Fibroblast of skin of right biceps (primary cell): ENCODE measurements at regions not wholly inside any gene's neighbourhood (a gene's known extent, or its start where the extent isn't known, plus 50 kb on each side); places are given as distances from the start of the nearest gene placed in this dataset.
A peak's percentile ranks its signal among the peaks of the same experiment; 100 is the strongest.
"Not testable (repeated sequence)": the region's sequence is repeated elsewhere in the genome, so short reads cannot be mapped to it uniquely, and the experiment has no call there.

Experiments used
- DNase-seq: peaks from one replicate; pipeline ENCODE4 v3.0.0-alpha.2; 2013

DNA sequence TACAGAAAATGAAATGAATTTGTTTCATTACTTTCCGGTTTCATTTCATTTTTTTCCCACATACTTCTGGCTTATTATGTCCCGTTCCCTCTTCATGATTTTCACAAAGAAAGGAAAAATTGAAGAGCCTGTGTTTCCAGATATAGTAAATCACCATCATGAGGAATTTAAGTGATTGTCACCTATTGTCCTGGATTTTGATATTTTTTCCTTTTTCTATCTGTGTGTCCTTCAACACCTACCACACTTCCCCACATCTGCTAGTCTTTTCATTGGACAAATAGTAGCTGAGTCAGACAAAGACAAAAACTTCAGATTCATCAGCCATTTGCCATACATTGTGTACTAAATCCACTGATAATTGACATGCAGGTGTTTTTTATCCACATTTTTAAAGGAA is 258.2 kb upstream of the HSF2 start:
- no peak for DNase-seq

DNA sequence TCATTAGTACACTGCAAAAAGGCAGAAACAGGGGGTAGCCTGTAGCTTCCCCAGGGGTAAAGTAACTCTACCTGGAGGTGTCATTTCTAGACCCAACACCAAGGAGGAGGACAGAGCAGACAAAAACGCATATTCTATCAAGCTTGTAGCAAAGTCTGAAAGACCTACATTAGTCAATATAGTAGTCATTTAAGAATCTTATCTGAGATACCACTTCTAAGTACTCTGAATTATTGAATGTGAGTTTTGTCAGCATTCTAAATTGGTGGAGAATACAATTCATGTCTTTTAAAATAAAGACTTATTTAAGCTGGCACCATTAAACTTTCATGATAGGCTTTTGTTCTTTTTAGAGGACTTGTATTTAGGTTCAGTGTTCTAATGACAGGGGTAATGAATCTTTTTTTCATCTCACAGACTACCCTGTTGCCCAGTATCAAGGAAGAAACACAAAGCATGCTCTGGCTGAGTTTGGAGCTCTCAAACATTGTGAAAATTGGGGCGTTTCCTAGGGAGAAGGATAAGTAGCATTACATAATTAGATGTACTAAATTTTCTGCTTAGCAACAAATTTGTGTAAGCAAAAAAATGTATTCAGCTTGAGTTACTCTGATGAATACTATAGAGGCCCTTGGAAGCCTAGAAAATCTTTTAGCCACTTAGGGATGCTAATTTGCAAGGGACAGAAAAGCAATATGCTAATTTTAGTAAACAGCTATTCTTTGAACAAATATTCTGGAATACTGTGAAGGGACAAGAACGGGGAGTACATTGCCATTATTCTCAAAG is 255.4 kb upstream of the HSF2 start:
- DNase-seq: no peak

DNA sequence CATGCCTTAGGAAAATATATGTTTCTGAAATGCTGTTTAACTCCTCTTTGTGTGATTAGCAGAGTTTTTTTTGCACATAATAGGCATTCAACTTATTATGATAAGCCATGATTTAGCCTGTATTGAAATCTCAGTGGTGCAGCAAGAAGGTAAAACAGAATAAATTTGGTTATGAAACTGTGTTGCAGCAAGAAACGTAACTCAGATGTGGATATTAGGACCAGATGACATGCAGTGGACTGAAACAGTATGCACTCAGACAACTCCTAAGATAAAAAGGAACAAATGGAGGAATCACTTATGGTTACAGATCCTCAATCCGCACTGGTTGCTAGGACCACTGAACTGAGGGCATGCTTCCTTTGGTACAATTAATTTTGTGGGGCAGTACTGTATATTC is 254.2 kb upstream of the HSF2 start:
- DNase-seq: no peak

DNA sequence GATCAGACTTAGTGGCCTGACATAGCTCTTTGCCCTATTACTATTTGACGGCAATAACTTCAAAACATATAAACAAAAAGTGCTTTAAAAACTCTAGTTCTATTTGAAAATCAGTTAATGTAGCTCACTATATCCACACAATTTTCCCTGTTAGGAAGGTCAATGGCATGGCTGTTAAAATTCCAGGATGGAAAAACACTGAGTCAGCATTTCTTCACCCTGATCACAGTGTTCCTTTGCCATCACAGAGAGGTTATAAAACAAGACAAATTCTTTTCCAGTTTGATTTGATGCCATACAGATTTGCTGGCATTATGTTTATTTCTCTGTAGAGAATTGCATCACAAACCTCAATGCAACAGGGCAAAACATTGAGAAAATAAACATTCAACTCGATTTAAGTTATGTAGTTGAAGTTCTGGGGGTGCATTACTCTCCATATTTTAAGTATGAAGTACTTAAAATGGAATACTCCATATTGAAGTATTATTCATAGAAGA is 253.7 kb upstream of the HSF2 start:
- DNase-seq: no peak

DNA sequence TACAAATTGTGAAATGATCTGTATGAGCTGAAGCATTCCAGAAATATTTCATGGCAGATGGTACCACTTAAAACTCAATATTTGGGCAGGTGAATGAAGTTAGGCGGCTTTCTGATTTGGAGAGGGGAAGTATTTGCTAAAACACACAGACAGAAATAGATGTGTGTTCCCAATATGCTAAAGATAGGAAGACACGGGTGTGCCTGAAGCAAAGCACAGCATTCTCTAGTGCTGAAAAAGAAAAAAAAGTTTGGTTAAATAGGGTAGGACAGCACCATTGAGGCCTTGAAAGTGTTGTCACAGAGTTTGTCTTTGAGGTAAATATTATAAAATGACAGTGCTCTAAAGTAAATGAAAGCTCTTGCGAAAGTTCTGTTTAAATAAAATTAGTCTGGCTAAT is 252.2 kb upstream of the HSF2 start:
- DNase-seq: no peak

DNA sequence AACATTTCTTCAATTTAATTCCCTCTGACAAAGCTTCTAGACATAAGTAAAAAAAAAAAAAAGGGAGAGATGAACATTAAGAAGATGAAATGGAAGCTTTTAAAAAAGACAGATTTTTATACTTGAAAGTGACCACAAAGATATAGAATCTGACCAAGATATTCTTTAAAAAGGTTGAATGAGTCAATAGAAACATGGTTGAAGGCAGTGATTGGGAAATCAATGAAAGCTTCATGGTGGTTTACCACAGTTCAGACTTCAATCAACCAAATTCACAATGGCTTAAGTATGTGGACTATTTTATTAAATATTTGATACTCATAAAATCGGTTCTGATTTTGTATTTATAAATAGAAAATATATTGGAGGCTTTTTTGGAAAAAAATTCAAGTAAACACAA is 248.4 kb upstream of the HSF2 start:
- peak; percentile 4 for DNase-seq

DNA sequence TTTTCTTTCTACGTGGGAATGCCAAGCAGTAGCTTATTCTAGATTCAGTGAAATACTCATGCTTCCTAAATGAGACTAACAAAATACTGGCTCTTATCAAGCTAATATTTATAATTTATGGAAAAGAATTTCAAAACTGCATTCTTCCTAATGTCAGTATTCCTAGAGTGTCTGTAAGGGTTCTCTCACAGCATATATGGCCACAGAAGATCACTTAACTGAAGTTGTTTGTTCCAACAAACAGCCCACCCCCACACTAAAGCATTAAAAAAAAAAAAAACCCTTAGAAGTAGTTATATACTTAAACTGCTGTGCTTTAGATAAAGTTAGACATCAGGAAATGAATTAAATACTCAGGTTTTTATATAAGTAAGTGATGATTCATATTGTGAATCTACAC is 247.7 kb upstream of the HSF2 start:
- DNase-seq: no peak

DNA sequence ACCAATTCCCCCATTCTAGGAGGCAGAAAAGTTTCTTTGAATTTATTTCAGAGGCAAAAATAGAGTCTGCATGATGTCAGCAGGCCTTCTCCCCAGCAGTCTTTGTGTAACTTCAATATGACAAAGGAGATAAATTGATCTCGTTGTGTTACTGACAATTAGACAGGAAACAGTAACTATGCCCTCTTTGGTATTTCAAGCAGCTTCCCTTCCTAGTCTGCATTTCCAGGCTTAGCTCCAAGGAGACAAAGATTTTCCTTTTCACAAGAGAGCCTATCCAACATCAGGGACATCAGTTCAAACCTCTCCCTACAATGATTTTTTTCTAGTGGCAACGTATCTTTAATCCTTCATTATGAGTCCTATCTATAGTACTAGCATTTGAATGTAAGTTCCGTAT is 245.9 kb upstream of the HSF2 start:
- no peak for DNase-seq

DNA sequence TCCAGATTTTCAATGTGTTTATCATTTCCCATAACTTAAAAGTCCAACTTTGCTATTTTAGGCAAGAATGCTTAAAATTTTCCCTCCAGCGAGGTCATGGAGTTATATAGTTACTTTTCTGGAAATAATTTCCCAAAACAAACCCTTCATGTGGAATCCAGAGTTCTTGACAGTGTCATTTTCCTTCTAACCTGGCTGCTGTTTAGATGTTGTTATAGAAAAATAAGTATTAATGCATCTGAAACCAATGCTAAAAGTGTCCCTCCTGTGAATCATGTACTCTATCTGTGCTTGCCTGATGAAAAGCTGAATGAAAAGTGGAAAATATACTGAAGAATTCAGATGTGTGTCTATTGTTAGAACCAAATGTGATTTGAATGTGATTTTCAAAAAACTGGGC is 245.3 kb upstream of the HSF2 start:
- DNase-seq: no peak

DNA sequence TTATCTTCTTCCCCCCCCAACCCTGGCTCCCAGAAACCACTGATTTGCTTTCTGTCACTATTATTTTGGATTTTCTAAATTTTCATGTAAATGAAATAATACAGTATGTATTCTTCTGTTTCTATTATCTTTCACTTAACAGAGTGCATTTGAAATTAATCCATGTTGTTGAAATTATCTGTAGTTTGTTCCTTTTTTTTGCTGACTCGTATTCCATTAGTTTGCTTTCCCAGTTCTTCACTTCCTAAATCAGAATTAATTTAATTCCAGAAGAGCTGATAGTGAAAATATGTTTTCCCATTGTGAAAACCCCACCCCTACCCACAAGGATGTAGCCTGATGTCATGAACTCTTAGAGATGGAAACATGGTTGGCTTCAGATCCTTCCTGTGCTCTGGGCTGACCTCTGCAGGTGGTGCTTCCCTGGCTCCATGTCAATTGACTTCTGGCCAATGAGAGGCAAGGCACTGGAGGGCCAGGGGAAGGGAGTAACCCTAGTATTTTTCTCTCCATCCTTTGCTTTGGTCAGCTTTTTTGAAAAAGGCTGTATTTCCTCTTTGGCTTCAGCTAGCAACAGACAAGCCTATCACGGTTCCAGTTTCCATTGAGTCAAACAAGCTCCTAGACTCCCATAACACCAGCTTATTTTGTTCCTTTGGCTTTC is 244.4 kb upstream of the HSF2 start:
- no peak for DNase-seq

DNA sequence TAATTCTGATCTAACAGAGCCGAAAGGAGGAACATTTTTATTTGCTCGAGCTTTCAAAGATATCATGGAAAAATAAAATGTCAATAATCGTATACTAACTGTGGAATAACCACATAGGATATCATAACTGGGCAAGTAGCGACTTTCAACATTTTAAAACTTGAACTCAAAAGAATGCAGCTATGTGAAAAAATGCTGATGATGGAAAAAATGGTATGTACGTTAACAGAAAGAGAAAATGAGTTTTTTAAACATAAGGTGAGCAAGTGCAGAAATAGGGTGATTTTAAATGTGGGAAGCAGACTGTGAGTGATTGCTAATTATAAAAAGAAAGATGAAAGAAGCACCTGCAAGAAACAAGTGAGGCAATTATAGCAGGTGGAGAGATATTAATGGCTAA is 238.3 kb upstream of the HSF2 start:
- DNase-seq: no peak

DNA sequence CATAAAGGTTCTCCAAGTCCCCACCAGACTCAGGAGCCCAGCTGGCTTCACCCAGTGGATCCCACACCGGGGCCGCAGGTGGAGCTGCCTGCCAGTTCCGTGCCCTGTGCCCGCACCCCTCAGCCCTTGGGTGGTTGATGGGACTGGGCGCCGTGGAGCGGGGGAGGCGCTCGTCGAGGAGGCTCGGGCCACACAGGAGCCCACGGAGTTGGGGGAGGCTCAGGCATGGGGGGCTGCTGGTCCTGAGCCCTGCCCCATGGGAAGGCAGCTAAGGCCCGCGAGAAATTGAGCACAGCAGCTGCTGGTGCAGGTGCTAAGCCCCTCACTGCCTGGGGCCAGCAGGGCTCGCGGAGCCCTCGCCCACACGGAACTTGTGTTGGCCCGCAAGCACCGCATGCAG is 234.4 kb upstream of the HSF2 start:
- no peak for DNase-seq

DNA sequence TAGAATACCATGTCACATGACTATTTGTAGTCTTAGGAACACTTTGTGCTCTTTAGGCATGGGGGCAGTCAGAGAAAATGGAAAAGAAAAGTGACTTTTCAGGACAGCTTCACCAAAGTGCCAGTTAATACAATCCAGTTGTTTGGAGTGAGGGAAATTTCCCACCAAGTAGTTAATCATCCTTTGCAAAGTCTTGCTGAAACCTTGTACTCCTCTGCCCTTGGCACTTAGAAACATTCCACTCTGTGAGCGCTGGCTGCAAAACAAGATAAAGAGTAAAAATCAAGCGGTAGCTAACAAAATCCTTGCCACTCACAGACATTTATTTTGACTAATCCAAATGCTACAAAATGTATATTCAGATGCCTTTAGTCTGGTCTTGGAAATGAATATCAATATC is 229.2 kb upstream of the HSF2 start:
- no peak for DNase-seq

DNA sequence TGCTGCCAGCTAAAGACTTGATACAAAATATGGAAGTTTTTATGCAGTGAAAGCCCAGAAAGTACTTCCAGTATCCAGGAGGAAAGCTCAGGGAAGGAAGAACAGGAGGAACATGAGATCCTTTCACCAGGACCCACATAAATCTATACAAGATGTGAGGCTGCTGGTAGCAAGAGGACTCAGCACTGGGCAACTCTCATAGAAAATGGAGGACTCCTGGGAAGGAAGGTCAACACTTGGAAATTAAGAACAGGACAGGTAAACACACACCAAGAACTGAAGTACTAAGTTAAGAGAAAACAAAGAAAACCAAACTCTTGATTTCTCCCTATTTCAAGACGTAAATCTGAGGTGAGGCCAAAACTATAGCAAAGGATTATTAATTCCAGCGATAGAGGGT is 220.5 kb upstream of the HSF2 start:
- DNase-seq: no peak

DNA sequence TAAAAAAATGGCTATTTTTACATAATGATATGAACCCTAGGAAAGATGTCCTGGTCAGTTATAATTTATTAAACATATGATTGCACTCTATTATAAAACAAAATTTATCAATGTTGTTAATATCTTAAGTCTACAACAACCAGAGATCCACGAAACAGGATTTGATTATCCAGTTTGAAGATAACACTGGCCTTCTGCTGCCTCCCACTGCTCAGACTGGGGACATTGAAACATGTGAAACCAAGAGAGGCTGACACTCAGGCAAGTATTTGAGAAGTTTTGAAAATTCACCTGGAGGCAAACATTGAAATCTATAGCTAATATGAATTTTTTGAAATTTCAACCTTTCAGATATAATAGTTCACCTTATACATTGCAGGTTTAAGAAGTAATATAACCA is 219.3 kb upstream of the HSF2 start:
- DNase-seq: no peak

DNA sequence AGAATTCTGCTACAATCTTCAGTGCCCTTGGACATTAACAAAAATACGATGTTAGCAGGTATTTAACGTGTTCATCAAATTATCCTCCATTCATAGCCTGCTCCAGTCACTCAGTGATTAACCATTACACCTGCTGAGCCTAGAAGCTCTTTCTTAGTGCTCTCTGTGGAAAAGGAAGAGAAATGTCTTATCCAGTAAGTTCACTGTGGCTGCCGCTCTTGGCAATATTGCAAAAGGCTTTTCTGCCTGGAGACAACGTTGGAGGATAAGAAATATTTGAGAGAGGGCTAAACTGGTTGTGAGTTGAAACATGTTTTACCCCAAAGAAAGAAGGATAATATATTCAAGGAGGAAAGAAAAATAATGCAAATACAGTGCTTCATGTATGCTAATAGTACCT is 217.4 kb upstream of the HSF2 start:
- DNase-seq: no peak

DNA sequence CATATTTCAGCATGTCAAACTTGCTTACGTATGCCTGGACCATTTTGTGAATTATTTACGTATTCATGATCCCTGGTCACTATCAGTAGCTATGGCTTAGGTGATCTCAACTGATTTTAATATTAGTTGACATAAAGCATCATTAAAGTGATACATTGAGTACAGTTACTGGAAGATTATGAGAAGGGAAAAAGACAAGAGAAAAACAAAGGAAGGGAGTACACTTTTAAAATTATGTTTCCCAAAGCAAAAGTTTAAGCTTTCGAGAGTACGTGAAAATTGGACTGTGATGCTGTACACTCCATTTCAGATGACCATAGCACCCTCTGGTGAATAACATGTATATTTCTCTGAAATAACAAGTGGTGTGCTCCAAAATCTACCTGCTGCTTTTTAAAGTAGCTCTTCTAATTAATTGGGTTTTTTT is 215.0 kb upstream of the HSF2 start:
- peak; percentile 23 for DNase-seq

DNA sequence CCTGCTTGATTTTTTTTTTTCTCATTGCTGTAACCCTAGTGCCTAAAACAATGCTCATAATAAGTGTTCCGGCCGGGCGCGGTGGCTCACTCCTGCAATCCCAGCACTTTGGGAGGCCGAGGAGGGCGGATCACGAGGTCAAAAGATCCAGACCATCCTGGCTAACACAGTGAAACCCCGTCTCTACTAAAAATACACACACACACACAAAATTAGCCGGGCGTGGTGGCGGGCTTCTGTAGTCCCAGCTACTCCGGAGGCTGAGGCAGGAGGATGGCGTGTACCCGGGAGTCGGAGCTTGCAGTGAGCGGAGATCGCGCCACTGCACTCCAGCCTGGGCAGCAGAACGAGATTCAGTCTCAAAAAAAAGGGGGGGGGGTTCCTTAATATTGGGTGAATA is 214.0 kb upstream of the HSF2 start:
- not testable (repeated sequence) for DNase-seq

DNA sequence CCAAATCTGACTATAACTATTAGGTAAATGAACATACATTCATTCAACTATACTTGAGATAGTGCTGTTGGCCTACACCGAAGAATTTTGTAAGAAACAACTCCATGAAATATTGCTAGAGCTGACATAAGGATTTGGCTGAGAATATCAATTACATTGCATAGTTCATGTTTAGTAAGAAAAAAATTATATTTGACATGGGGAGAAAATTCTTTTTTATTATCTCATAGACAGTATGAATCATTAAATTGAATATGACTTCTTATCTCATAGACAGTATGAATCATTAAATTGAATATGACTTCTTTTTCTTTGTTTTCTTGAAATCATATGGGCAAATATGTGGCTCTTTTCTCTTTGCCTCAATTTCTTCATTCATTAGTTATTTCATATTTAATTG is 212.3 kb upstream of the HSF2 start:
- DNase-seq: no peak

DNA sequence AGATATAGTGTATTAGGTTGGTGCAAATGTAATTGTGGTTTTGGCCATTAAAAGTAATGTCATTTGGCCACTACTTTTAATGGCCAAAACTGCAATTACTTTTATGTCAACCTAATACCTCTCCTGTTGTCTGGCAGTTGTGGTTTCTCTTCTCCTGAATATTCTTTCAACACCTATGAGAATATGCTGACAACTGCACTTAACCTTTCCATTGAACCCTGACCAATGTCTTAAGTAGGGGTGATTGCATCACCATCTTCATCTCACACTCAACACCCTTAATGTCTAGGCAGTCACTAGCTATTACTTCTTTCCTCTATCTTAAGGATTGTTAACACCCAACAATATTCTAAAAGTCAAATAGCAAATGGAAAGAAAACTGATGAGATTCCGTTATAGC is 200.5 kb upstream of the HSF2 start:
- DNase-seq: no peak

DNA sequence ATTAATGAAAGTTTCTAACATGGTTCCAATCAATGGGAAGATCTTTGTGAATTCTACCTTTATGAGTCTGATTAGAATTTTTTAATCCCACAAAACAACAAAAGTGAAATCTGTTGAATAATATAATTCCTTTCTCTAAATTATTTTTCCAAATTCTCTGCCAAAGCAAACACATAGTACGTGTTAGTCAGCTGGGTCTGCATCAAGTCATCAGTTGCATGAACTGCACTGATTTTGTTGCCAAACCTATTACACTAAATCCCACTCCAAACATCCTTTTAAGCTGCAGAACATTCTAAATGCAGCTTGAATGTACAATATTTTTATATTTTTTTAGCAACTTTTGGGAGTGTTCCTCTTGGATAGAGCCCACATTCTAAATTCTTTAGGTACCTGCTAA is 199.0 kb upstream of the HSF2 start:
- DNase-seq: peak; percentile 3

DNA sequence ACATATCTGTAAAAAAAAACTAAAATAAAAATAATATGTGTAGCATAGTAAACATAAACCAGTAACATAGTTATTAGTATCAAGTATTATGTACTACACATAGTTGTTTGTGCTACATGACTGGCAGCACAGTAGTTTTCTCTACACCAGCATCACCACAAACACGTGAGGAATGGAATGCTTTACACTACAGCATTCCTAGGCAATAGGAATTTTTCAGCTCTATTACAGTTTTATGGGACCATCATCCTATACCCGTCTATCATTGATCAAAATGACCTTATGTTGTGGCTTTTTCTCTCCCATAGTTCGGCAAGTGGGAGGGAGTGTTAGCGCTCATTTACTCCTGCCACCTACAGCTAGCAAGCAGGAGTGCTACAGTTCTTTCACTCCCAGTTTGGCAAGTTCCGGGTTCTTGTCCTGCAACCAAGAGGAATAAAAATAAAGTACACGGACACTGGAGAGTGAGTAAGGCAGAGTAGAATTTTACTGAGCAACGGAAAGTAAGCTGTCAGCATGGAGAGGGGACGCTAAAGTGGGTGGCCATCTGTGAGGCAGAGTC is 196.8 kb upstream of the HSF2 start:
- DNase-seq: peak; percentile 3

DNA sequence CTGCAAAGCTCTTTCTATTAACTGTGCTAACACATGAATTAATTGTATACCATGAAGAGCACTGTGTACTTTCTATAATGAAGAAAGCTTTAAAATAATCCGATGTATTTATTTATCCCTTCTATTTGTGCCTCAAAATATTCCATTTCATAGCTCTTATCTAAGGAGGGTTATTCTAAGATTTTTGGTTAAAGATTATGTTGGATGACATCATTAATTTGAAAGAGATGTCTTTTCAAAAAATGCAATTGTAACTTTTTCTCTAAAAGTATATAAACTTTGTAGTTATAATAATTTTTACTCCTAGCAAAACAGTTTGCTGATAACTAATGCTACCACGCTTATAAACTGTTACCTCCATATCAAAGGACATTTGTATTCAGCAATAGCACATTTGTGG is 192.4 kb upstream of the HSF2 start:
- no peak for DNase-seq

DNA sequence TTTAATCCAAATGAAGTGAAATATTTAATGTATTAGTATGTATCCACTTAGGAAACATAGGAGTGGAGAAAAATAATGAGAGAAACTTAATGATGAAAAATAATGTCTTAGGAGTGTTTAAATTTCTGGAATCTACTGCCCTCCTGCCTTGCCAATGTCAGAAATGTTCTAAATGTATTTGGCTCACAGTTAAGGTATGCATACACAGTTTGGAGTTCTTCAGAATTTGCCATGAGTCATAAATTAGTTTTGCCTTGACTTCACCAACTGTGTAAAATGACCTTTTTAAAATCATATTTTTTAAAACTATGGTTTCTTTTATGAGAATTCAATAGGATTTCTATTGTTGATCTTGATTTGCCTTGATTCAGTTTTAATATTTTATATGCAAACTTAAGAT is 191.7 kb upstream of the HSF2 start:
- peak; percentile 26 for DNase-seq
